ENCODE measurements at regions not wholly inside any gene's neighbourhood (a gene's known extent, or its start where the extent isn't known, plus 50 kb on each side); places are given as distances from the start of the nearest gene placed in this dataset.
A peak's percentile ranks its signal among the peaks of the same experiment; 100 is the strongest.
"Not testable (repeated sequence)": the region's sequence is repeated elsewhere in the genome, so short reads cannot be mapped to it uniquely, and the experiment has no call there.

DNA sequence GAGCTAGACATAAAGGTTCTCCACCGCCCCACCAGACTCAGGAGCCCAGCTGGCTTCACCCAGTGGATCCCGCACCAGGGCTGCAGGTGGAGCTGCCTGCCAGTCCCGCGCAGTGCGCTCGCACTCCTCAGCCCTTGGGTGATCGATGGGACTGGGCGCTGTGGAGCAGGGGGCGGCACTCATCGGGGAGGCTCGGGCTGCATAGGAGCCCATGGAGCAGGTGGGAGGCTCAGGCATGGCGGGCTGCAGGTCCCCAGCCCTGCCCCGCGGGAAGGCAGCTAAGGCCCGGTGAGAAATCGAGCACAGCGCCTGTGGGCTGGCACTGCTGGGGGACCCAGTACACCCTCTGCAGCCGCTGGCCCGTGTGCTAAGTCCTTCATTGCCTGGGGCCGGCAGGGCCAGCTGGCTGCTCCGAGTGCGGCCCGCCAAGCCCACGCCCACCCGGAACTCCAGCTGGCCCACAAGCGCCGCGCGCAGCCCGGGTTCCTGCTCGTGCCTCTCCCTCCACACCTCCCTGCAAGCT is 114.7 kb downstream of the RPLP1 start:
- DNase-seq (ENCODE audit: low spot score); intact Hi-C loops (cut with DNase I): not testable (repeated sequence)

DNA sequence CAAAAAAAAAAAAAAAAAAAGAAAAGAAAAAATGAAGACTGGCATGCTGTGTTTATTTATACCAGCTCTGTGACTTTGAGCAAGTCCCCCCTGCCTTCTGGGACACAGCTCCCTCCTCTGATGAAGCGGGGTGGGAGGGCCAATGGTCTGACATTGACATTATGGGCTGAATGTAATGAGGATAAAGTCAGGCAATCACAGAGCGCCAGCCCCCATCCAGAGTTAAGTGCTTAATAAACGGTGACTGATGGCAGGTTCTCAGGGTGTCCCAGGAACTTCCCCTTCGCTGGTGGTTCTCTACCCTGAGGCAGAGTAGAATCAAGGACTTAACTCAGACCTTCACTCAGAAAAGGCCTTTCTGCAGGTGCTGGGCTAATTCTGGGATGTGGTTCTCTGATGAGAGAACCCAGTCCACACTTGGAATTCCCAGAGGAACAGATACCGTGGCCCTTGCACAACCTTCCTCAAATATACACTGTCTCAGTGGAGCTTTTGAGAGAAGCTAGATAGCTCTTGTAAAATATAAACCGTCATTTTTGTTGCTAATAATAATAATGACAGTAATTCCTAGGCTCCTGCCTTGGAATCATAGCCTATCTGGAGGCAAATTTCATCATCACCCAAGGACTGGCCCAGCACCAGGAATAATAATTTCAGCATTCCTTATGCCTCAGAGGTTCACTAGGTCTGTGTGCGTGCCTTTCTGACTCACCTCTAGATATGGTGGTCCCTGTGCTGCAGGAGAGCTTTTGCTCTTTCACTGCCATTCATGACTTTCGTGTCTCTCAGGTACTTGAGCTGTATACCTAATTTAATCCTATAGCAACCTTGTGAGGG is 115.8 kb downstream of the RPLP1 start:
- intact Hi-C loops (cut with DNase I) = no loop called here
- DNase-seq (ENCODE audit: low spot score) (no peak), ATAC-seq (peak; percentile 81)

More for the DNA sequence above, 114.7 kb downstream of the RPLP1 start:
- not testable (repeated sequence) for ATAC-seq

GRCh38 chr15:69570454-69570853 is 117.8 kb downstream of the RPLP1 start:
- no peak for ATAC-seq
- DNase-seq (ENCODE audit: low spot score) = no peak
- intact Hi-C loops (cut with DNase I) = loop anchor here (10.0 kb wide), 1 partner anchor 904 kb away; no protein-coding TSS in a partner anchor

DNA sequence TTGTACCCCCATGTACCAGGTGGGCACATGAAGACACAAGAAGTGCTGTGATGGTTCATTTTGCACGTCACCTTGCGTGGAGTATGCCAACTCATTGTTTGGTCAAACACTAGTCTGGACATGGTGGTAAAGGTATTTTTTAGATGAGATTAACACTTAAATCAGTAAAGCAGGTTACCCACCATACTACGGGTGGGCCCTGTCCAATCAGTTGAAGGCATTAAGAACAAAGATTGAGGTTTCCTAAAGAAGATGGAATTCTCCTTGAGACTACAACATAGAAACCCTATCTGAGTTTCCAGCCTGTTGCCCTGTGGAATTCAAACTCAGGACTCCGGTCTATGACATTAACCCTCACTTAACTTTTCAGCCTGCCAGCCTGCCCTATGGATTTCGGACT is 118.4 kb downstream of the RPLP1 start:
- ATAC-seq (no peak), DNase-seq (ENCODE audit: low spot score) (no peak)
- intact Hi-C loops (cut with DNase I) = loop anchor here (10.0 kb wide), 1 partner anchor 904 kb away; no protein-coding TSS in a partner anchor

GRCh38 chr15:69573278-69573677 is 120.7 kb downstream of the RPLP1 start:
- not testable (repeated sequence) for ATAC-seq
- intact Hi-C loops (cut with DNase I) = loop anchor here (10.0 kb wide), 1 partner anchor 902 kb away; no protein-coding TSS in a partner anchor

DNA sequence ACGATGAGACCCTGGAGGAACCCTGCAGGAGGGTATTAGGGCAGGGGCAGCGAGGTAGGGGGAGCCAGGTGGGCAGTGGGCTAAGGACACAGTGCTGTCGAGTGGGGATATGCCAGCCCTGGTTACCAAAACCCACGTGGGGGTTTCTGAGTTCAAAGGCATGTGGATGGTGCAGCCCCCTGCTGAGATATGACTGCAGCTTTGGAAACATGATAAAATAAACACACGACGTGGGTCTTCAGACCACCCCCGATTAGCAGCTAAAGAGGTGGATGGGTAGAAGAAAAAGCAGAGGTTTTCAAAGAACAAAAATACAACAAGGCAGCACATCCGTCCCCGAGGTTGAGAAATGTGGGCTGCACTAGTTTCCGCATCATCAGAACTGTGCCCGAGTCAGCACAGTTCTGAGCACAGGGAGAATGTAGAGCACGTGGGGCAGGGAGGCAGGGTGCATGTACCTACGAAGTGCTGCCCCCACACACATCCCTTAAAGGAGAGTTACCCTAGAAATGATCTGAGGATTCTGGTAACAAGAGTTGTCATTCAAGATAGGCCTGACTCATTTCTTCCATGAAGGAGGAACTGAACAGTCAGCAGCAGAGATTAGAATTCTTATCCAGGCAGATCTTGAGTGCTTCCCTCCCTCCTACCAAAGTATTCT is 121.3 kb downstream of the RPLP1 start:
- ATAC-seq (no peak), DNase-seq (ENCODE audit: low spot score) (no peak)
- intact Hi-C loops (cut with DNase I) = loop anchor here (10.0 kb wide), 1 partner anchor 901 kb away; no protein-coding TSS in a partner anchor

More at GRCh38 chr15:69573278-69573677, 120.7 kb downstream of the RPLP1 start:
- not testable (repeated sequence) for DNase-seq (ENCODE audit: low spot score)

GRCh38 chr15:69574506-69574905 is 121.9 kb downstream of the RPLP1 start:
- intact Hi-C loops (cut with DNase I) = loop anchor here (10.0 kb wide), 1 partner anchor 900 kb away; no protein-coding TSS in a partner anchor
- DNase-seq (ENCODE audit: low spot score) = no peak
- ATAC-seq = no peak

DNA sequence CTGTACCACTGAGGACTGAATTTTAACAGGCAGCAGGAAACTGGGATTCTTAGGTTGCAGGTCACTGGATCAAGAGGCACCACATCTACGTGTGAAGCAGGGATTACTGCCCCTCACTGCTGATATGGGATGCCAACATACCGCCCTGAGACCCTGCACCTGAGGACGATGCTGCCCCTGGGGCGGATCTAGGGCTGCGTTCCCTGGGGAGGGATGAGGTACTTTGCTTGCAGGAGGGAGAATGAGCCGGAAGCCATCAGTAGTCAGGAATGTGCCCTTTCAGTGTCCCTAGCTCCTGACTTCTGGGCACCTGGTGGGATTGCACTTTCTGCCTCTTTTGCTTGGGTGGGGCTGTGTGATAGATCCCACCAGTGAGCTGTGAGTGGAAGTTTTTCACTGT is 122.8 kb downstream of the RPLP1 start:
- ATAC-seq (no peak), DNase-seq (ENCODE audit: low spot score) (no peak)
- intact Hi-C loops (cut with DNase I) = loop anchor here (10.0 kb wide), 1 partner anchor 899 kb away; no protein-coding TSS in a partner anchor

DNA sequence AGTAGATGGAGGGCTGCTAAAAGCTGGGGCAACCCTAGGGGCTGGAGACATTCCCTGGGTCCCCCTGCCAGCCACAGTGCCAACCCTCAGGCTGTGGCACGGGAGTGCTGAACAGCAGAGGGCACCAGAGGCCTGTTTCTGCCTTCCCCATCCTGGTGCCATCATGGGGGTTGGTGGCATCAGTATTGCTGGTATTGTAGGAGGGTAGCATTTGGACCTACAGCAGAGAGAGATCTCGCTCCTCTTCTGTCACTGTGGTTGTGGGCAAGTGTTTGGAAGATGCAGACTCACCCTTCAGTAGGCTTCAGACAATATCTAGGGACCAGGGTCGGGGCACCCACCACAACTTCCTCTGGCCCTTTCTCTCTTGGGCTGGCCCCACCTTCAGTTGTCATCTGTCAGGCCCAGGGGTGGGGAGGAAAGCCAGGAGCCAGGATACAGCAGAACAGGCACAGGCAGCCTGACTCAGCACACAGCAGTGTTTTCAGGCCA is 123.5 kb downstream of the RPLP1 start:
- DNase-seq (ENCODE audit: low spot score) (peak; percentile 77), ATAC-seq (peak; percentile 84)
- intact Hi-C loops (cut with DNase I) = loop anchor here (10.0 kb wide), 1 partner anchor 899 kb away; no protein-coding TSS in a partner anchor

- no peak for DNase-seq (ENCODE audit: low spot score)
- no peak for ATAC-seq
- intact Hi-C loops (cut with DNase I) = loop anchor here (10.0 kb wide), 1 partner anchor 898 kb away; no protein-coding TSS in a partner anchor
Observed at GRCh38 chr15:69576948-69577351, 124.3 kb downstream of the RPLP1 start.

DNA sequence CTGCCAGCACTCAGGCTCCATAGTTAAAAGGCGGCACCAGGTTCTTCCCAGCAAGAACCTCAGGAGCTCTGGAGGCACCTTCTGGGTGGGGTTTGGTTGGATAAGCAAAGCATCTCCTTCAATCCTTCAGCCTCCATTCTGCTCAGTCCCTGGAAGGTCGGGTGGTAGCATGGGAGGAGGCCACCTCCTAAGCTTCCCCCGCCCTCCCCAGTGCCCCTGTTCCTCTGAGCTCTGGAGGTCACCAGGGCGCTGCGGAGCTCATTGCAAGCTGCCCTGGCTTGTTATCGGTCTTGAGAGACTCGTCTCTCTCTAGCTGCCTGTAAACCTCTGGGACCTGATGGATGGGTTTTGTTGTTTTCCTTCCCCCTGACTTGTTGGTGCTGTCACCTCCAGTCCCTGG is 124.8 kb downstream of the RPLP1 start:
- intact Hi-C loops (cut with DNase I) = loop anchor here (10.0 kb wide), 1 partner anchor 897 kb away; no protein-coding TSS in a partner anchor
- DNase-seq (ENCODE audit: low spot score) = no peak

DNA sequence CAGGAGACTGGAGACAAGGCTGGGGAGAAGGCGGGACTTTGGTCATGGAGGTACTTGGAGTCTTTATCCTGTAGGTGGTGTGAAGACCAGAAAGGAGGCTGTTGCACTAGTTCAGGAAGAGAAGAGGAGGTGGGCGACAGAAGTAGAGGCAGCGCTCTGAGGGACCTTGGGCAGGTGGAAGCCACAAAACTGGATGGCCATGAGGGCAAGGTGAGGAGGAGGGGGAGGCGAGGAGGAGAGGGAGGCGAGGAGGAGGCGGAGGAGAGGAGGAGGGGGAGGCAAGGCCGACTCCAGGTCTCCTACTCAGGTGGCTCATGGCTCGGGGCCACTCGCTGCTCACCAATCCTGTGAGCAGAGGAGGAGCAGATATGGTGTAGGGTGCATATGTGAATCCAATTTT is 125.6 kb downstream of the RPLP1 start:
- ATAC-seq = no peak
- DNase-seq (ENCODE audit: low spot score) = no peak

More for the DNA sequence above, 124.8 kb downstream of the RPLP1 start:
- ATAC-seq = no peak

DNA sequence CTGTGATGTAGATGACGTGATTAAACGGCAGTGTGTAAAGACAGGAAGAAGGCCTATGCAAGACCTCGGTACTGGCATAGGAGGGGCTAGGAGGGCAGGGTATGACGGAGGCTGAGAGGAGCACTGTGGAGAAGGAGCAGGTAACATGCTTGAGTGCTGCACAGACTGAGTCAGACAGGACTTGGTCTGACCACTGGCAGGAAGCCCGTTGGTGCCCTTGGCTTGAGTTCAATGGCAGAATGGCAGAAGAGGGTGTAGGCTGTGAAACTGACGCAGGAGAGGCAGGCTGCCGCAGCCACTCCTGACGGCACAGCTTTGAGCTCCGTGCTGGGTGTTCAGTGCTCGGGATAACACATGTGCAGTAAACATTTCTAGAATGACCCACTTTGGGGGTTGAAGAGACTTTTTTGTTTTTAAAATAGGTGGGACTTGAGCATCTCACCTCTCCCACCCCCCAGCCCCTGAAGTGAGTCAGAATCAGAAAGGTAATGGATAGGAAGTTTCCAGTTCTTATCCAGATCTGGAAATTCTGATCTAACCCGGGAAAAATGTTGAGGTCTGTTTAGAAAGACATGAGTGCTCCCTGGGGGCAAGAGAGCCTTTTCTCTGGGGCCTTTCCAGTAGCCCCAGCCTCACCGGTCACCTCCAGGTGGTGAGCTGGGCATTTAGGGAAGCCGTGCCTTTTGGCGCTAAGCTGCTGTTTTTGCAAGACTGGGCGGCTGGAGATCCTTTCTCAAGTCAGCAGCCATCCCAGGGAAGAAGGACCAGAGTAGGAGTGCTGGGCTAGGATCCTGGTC is 126.4 kb downstream of the RPLP1 start:
- ATAC-seq = no peak
- DNase-seq (ENCODE audit: low spot score) = no peak

More for the DNA sequence above, 125.6 kb downstream of the RPLP1 start:
- intact Hi-C loops (cut with DNase I) = loop anchor here (10.0 kb wide), 1 partner anchor 897 kb away; no protein-coding TSS in a partner anchor

GRCh38 chr15:69579950-69580618 is 127.5 kb downstream of the RPLP1 start:
- intact Hi-C loops (cut with DNase I) = loop anchor here (10.0 kb wide), 1 partner anchor 895 kb away; no protein-coding TSS in a partner anchor
- ATAC-seq (no peak), DNase-seq (ENCODE audit: low spot score) (no peak)

More for the DNA sequence above, 126.4 kb downstream of the RPLP1 start:
- intact Hi-C loops (cut with DNase I) = loop anchor here (10.0 kb wide), 1 partner anchor 896 kb away; no protein-coding TSS in a partner anchor

DNA sequence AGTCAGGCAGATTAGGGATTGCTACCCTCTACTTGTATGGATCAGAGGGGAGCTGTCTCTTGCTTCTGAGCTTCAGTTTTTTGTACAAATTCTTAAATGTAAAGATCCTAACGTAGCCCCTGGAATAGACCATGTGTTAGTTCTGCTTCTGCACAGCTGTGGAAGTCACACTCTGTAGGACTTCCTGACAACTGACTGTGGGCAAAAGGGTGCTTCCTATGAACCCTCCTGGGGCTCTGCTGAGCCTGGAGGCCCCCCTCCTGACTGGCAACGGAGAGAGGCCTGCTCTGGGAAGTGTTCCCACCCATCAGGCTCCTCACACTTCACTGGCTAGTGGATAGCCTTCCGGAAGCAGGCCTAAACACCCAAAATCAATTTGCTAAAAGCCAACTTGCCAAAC is 131.0 kb downstream of the RPLP1 start:
- DNase-seq (ENCODE audit: low spot score) (no peak), ATAC-seq (peak; percentile 54)
- intact Hi-C loops (cut with DNase I) = loop anchor here (1.0 kb wide), 1 partner anchor 32 kb away; no protein-coding TSS in a partner anchor

DNA sequence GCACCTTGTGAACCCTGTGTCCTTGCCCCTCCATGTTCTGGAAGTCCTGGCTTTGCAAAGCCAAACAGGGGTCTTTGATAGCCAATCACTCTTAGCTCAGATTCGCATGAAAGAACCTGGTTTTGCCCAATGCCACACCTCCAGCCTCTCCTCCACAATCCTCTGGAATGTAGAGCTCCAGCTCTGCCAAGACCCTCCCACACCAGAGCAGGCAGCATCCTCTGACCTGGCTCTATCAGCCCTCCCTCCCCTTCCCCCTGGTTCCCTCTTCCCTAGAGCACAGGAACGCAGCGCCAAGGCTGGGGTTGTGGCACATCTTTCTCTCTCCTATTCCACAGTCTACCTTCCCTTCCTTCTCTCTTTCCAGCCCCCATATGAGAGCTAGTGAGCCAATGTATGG is 133.3 kb downstream of the RPLP1 start:
- intact Hi-C loops (cut with DNase I) = no loop called here
- ATAC-seq = no peak
- DNase-seq (ENCODE audit: low spot score) = no peak

DNA sequence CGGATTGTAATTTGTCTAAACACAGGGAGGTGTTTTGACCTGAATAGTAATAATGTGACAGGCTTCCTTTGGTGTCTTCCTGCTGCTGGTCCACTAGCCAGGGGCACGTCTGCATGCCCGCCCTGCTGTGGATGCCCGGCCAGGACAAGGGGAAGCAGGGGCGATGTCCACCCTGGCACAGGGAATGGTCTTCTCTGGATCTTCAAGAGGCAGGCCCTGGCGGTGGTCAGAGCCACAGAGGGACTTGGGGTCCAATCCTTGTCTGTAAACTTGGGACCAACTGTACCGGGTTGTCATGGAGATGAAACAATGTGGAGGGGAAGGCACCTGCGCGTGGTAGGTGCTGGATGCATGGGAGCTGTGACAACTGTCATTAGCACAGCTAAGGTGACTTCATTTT is 134.1 kb downstream of the RPLP1 start:
- ATAC-seq (no peak), DNase-seq (ENCODE audit: low spot score) (no peak)
- intact Hi-C loops (cut with DNase I) = no loop called here

Data from sciatic nerve (tissue), 2 donors.